HG02885 (cell line): ENCODE measurements at regions not wholly inside any gene's neighbourhood (a gene's known extent, or its start where the extent isn't known, plus 50 kb on each side); places are given as distances from the start of the nearest gene placed in this dataset.
A peak's percentile ranks its signal among the peaks of the same experiment; 100 is the strongest.
"Not testable (repeated sequence)": the region's sequence is repeated elsewhere in the genome, so short reads cannot be mapped to it uniquely, and the experiment has no call there.

Experiments used
- ATAC-seq: cut with Tn5 transposase; IDR thresholded peaks from one replicate; pipeline ENCODE4 v1.9.1; 2021; ENCODE audit warnings: mild to moderate bottlenecking; ENCODE audit not compliant: unreplicated experiment, poor library complexity

DNA sequence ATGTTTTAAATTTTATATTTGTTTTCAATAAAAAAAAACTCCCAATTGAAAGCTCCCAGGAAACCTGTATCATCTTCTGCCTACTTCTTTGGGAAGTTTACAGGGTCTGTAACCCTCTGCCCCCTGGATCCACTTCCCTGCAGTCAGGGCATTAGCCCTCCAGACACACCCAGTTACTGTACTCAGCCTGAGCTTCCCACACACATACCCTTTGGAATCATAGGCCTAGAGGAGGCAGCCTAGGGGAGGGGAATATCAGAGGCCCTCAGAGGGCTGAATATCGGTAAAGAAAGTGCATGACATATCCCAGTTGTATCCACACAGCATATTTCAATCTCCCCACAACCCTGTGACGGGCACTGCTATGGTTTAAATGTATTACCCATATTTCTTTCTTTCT, 56.2 kb upstream of the TFPI start:
- ATAC-seq: not testable (repeated sequence)

DNA sequence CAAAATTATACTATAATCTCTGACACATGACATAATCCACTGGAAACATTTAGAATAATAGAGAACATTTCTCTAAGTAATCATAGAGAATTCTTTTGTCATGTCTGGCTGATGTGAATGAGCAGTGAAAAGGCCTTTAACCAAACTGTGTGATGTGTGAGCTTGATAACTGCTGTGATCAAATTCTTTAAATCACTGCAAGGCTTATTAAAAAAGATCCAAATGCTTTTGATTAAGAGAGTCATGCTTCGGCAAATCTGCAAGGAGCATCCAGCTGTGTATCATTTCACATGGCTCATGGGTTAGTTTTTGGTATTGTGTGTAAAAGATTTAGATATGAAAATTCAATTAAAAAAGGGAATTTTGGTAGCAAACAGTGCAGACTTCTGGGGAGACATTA, 58.6 kb upstream of the TFPI start:
- ATAC-seq: no peak

DNA sequence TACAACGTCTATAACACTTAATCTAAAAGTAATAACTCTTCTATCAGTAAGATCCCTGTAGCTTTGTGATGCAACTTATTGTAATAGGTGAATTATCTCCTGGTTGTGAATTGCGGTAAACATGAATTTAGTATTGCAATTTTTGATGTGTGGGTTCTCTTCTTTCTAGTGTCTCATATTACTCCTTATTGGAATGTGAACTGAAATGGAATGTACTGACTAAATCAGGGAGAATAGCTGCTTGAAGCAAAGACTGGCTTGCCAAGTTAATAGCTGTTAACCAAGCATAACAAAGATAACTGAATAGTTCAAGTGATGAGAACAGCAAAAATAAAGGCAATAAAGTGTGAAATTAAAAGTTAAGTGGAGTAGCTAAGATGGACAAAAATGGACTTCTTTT, 60.5 kb upstream of the TFPI start:
- no peak for ATAC-seq

DNA sequence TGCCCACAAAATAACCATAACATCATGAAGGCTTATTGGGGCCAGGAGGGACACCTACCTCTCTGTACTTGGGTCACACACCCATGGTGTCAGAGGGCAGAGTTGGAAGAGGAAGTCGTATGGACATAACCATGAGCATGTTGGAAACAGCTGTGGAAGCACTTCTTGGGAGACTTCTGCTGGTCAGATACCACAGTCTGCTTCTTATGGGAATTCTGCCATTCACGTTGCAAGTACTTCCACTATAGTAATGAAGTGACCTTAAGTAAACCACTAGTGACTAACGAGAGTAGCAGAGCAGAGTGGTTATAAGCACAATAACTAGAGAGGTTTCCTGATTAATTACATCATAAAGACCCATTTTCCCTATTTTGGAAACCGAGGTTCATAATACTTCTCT, 61.1 kb upstream of the TFPI start:
- ATAC-seq: no peak

DNA sequence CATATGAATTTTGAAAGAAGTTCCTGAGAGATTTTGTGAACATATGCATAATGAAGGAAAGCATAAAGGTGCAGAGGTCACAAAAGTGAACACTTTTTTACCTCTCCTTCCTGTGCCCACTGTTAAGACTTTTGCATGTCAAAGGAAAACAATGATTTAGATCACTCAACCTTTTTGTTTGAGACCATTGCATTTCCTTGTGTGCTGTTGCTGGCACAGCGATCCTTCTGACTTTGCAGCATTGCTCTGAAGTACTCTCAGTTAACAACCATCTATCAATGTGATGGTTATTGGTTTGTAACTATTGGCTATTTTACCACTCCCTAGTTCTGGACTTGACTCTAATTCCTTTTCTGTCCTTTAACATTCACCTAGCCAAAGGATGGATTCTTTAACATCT, 61.7 kb upstream of the TFPI start:
- ATAC-seq: no peak

DNA sequence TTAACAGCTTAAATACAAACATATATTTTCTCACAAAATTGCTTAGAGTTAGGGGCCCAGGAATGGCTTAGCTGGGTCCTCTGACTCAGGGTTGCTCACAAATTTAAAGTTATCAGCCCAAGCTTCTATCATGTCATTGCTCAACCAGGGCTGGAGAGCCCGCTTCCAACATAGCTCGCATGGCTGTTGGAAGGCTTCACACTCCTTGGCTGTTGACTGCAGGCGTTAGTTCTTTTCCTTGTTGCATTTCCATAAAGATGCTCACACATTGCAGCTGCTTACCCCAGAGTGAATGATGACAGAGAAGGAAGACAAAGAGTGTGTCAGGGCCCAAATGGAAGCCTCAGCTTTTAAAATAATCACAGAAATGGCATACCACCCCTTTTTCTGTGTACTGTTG, 62.9 kb upstream of the TFPI start:
- no peak for ATAC-seq

DNA sequence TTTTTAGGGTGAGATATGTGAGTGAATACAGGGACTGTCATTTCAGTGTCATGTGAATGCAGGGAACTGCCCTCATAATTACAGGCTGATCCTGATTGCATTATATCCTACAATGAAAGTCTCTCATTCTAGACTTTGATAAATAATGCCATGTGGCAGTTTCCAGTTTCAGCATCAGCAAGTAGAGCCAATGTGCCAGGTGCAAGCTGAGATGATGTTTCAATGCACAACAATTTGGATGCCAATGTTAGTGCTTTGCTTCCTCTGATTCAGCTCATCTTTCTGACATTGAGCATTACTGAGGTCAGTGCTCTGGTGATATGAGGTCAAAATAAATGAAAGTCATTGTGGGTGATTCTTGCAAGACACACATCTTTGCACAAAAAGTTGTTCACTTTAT, 63.7 kb upstream of the TFPI start:
- ATAC-seq: no peak

DNA sequence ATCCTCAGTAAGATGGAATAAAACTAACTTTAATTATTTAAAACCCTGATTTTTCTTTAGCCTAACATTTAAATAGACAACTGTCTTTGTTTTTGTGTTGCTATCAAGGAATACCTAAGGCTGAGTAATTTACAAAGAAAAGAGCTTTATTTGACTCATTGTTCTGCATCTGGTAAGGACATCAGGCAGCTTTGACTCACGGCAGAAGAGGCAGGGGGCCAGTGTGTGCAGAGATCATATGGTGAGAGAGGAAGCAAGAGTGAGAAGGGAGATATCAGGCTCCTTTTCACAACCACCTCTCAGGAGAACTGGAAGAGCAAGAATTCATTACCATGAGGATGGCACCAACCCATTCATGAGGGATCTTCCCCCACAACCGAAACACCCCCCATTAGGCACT, 64.6 kb upstream of the TFPI start:
- ATAC-seq: no peak

DNA sequence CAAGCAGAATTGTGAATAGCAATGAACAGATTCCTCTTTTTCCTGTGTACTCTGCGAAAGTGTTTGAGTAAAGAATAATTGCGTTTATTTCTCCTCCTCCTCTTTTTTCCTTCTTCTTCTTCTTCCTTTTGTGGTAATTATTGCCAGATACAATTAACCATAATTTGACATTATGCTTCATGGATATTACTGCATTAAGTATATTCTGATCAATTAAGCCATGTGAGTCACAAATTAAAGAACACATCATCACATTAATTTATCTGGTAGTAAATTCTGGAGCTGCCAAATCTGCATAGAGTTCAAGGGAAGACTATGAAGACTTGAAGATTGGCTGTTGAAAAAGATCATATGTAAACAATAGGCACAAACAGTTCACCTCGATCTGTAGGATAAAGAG, 72.9 kb upstream of the TFPI start:
- no peak for ATAC-seq

DNA sequence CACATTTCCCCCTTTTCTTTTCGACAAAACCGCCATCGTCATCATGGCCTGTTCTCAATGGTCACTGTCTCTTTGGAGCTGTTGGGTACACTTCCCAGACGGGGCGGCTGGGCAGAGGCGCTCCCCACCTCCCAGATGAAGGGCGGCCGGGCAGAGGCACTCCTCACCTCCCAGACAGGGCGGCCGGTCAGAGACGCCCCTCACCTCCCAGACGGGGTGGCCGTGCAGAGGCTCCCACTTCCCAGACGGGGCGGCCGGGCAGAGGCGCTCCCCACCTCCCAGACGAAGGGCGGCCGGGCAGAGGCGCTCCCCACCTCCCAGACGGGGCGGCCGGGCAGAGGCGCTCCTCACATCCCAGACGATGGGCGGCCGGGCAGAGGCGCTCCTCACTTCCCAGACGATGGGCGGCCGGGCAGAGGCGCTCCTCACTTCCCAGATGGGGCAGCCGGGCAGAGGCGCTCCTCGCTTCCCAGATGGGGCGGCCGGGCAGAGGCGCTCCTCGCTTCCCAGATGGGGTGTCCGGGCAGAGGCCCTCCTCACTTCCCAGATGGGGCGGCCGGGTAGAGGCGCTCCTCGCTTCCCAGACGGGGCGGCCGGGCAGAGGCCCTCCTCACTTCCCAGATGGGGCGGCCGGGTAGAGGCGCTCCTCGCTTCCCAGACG, 82.6 kb upstream of the TFPI start:
- ATAC-seq: not testable (repeated sequence)

DNA sequence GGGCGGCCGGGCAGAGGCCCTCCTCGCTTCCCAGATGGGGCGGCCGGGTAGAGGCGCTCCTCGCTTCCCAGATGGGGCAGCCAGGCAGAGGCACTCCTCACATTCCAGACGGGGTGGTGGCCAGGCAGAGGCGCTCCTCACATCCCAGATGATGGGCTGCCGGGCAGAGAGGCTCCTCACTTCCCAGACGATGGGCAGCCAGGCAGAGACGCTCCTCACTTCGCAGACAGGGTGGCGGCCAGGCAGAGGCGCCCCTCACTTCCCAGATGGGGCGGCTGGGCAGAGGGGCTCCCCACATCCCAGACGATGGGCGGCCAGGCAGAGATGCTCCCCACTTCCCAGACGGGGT, 83.1 kb upstream of the TFPI start:
- not testable (repeated sequence) for ATAC-seq

DNA sequence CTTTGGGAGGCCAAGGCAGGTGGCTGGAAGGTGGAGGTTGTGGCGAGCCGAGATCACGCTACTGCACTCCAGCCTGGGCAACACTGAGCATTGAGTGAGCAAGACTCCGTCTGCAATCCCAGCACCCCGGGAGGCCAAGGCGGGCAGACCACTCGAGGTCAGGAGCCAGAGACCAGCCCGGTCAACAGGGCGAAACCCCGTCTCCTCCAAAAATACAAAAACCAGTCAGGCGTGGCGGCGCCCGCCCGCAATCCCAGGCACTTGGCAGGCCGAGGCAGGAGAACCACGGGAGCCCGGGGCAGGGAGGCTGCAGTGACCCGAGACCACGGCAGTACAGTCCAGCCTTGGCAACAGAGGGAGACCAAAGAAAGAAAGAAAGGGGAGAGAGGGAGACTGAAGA, 83.5 kb upstream of the TFPI start:
- ATAC-seq: not testable (repeated sequence)

DNA sequence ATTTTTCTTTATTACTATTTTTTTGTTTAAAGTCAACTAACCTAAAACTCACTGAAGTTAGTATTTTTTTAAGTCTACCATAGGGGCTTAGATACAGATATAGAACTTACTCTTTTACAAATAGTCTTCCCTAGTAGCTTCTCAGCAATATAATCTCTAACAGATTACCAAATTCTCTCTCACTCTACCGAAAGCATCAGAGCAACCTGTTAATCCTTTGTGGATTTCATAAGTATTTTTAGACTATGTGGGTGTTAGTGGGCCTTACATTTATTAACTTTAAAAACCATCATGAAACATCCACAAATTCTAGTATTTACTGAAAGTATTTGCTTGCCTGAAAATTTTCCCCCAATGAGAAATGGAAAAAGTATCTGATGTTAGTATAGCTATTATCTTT, 84.6 kb upstream of the TFPI start:
- ATAC-seq: no peak

DNA sequence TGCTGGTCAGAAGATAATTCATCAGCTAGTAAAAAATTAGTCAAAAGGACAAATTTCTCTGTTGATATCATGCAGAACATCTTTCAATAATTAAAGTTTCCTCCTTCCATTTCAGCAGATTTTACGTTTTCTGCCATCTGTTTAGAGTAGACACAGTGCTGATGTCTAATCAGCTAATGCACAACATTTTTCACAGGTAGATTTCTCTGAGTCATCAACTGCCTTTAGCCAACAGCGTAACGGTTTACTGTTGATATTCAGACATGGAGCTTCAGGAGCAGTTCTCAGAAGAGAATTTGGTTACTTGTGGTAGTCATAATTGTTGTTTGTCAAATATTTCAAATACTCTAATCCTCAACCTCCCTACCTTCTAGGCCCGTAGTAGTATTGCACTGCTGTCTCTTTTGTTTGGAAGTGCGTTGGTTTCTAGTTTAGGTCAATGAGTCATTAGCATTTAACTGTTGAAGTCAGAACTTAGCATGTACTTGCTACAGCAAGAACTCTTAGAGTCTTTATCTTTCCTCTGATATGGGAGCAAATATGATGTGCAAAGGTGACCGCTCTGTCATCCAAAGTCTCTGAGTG, 86.8 kb upstream of the TFPI start:
- ATAC-seq: no peak

DNA sequence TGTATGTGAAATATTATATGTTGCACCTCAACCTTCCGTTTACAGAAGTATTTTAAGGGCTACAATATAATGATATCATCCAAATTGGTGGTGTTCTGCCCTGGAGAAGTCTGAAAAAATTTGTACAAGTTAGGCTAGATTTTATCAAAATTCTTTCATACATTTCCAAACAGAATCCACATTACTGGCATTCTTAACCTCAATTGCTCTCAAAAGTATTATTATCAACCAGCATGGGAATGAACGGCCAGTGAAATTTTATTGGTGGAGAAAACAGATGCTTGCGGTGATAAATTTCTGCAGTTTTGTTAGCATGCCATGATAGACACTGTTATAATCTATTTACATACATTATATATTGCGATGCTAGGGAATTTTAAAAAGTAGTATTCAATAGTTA, 88.3 kb upstream of the TFPI start:
- no peak for ATAC-seq

DNA sequence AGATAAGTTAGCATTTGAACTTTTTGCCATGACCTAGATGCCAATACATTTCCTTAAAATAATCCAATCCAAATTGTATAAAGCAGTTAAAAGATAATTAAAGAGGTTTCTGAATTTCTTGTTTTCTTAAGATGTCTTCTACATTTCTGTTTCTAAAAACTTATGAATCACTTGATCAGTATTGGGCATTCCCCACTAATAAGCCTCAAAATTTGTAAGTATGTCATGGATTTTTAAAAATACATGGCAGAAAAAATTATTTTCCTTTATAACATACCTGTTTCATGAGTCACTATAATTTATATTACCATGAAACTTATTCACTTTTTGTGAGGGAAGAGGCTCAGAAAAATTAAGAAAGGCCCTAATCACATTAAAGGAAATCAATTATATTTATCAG, 90.3 kb upstream of the TFPI start:
- no peak for ATAC-seq

DNA sequence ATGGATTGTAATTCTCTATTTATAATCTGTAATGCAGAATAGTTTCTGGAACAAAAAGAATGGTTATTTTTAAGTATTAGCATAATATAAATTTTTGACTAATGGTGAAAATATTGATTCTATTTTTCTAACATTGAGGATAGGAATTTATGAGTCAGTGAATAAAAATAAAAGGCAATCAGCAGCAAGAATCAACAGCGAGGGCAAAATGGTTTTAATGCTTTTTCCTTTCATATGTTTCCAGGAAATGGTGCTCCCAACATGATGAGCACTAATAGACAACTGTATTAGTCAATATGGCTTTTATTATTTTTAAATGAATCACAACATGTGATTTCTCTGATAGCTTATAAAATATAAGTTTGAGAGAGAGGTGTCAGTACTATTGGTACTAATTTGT, 90.7 kb upstream of the TFPI start:
- no peak for ATAC-seq

DNA sequence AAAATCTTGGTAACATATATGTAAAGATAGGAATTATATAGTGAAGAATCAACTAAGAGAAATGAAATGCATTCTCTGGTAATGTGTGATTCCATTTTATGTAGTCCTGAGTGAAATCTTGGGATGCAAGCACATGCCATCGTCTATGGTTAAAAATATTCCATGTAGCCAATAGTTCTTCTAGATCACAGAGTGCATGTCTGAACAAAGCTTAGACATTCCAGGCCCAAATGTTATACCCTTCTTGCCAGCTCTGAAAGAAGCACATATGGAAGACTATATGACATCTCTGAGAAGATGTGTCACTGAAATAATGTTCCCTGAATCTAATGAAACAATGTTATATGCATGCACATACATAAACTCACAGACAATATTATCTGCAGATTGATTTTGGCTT, 92.3 kb upstream of the TFPI start:
- no peak for ATAC-seq

DNA sequence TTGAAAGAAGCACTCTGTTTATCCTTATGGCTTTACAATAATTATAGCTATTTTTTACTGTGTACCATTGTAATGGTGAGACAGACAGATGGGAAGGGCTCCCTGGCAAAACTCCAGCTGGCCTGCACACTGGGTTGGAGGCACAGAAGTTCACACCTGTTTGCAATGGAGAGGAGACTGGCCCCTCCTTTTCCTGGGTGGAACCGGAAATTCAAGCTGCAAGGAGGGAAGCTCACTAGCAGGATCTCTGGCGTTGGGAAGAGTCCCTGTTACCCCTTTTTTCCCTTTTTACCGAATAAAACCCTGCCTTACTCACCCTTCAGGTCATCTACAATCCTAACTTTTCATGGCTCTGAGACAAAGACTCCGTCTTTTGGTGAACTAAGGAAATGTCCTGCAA, 100.3 kb upstream of the TFPI start:
- no peak for ATAC-seq

DNA sequence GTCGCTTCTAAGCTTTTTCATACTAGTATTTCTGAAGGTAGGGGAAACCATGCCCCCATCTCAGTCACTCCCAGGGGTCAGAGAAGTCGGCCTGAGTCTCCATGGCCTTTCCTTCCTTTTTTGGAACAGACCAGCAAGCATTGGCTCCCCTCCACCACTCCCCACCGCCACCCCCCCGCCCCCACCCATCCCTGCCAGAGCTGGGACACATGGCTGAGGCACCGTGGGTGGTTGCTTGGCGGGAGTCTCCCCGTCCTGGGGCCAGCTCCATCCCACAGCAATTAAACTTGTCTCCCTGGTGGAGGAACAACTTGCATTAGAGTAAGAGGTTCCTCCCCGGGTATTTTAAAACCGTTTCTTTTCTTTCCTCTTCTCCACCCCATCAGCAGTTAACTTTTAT, 100.8 kb upstream of the TFPI start:
- no peak for ATAC-seq

DNA sequence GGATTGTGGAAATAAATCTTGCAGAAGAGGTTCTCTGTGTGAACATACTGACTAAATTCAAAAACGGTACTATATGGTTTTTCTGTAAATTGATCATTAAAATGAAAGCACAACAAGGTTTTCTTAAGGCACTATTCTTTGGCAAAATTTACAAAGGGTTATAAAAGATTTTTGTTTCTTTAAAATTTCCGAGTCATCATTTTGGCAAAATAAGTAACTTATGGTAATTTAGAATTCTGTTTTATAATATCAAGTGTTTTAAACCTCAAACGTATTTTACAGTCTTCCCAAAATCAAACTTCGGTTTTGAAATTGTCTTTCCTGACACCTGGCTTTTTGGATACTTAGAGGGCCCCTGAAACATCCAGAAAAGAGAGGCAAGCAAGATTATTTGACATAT, 101.9 kb upstream of the TFPI start:
- no peak for ATAC-seq

DNA sequence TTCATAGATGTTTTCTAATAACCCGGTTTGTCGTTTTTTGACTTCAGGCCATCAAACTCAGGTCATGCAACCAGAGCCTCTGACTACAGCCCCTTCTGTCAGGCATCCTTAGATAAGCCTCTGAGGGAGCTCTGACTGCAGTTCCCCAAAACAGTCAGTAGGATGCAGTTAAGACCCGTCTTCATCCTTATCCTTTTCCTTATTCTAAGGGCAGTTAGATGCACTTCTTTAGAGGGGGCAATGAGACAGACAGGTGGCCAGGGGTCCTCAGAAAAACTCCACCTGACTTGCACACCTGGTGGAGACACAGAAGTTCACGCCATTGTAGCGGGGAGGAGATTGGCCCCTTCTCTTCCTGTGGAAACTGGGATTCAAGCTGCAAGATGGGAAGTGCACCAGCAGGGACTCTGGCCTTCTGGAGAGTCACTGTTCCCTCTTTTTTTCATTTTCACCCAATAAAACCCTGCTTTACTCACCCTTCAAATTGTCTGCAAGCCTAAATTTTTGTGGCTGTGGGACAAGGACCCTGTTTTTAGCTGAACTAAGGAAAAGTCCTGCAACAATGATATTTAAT, 104.8 kb upstream of the TFPI start:
- ATAC-seq: peak; percentile 76
